IMR-90 (cell line): ENCODE measurements at regions not wholly inside any gene's neighbourhood (a gene's known extent, or its start where the extent isn't known, plus 50 kb on each side); places are given as distances from the start of the nearest gene placed in this dataset.

ENCODE experiments used
- CHD1 ChIP-seq: IDR thresholded peaks from 2 replicates; pipeline ENCODE4 v1.6.1; 2012; ENCODE audit warnings: low read depth, low read length, improper control_type of control experiment
- CTCF ChIP-seq: conservative IDR thresholded peaks from 2 replicates; pipeline ENCODE4 v1.5.1; 2012; ENCODE audit warnings: mild to moderate bottlenecking, low read depth, low read length, improper control_type of control experiment
- POLR2A ChIP-seq: IDR thresholded peaks from 2 replicates; pipeline ENCODE4 v1.6.1; 2012; ENCODE audit warnings: mild to moderate bottlenecking, low read depth, low read length
- RAD21 ChIP-seq: IDR thresholded peaks from 2 replicates; pipeline ENCODE4 v1.6.1; 2012; ENCODE audit warnings: low read length, improper control_type of control experiment

- no peak for TF ChIP-seq CHD1
- no peak for TF ChIP-seq CTCF
- no peak for TF ChIP-seq RAD21
- no peak for TF ChIP-seq POLR2A
Measured at GRCh38 chr5:92835712-92836111, 745.3 kb downstream of the NR2F1-AS1 start.
